Skeletal muscle cell (primary cell): ENCODE measurements at regions not wholly inside any gene's neighbourhood (a gene's known extent, or its start where the extent isn't known, plus 50 kb on each side); places are given as distances from the start of the nearest gene placed in this dataset.

Experiments
- DNase-seq: peaks from one replicate; pipeline ENCODE4 v3.0.0-alpha.2; 2010; ENCODE audit warnings: low read depth
- H3K4me3 ChIP-seq: 2 replicates; pipeline ENCODE4 v1.5.1; 2011; ENCODE audit warnings: low read depth, mild to moderate bottlenecking, control low read depth, low read length, moderate library complexity

- no peak overlapping the region for H3K4me3 ChIP-seq
- no peak for DNase-seq
Measured at GRCh38 chr2:21928292-21928691, 804.5 kb downstream of the TDRD15 start.

GRCh38 chr2:21930226-21930625 lies 806.5 kb downstream of the TDRD15 start:
- no peak overlapping the region for H3K4me3 ChIP-seq
- DNase-seq = no peak

GRCh38 chr2:21939967-21940366 lies 816.2 kb downstream of the TDRD15 start:
- no peak overlapping the region for H3K4me3 ChIP-seq
- peak; percentile 29 for DNase-seq

GRCh38 chr2:21944536-21944935 lies 820.8 kb downstream of the TDRD15 start:
- no peak overlapping the region for H3K4me3 ChIP-seq
- DNase-seq = no peak

GRCh38 chr2:21945658-21946057 lies 821.9 kb downstream of the TDRD15 start:
- no peak for DNase-seq
- no peak overlapping the region for H3K4me3 ChIP-seq

- no peak overlapping the region for H3K4me3 ChIP-seq
Measured at GRCh38 chr2:21947046-21947445, 823.3 kb downstream of the TDRD15 start.

GRCh38 chr2:21966139-21966538 lies 842.4 kb downstream of the TDRD15 start:
- no peak overlapping the region for H3K4me3 ChIP-seq
- DNase-seq = peak; percentile 1

More at GRCh38 chr2:21947046-21947445, 823.3 kb downstream of the TDRD15 start:
- no peak for DNase-seq

GRCh38 chr2:21970971-21971370 lies 847.2 kb downstream of the TDRD15 start:
- H3K4me3 ChIP-seq = no peak overlapping the region
- no peak for DNase-seq

- DNase-seq = no peak
- H3K4me3 ChIP-seq = no peak overlapping the region
Measured at GRCh38 chr2:21972586-21972985, 848.8 kb downstream of the TDRD15 start.

GRCh38 chr2:21981127-21981526 lies 857.4 kb downstream of the TDRD15 start:
- DNase-seq = no peak
- no peak overlapping the region for H3K4me3 ChIP-seq

GRCh38 chr2:21993002-21993401 lies 869.2 kb downstream of the TDRD15 start:
- no peak overlapping the region for H3K4me3 ChIP-seq
- no peak for DNase-seq

GRCh38 chr2:21996339-21996738 lies 872.6 kb downstream of the TDRD15 start:
- H3K4me3 ChIP-seq = no peak overlapping the region
- DNase-seq = no peak

- no peak overlapping the region for H3K4me3 ChIP-seq
- DNase-seq = no peak
Measured at GRCh38 chr2:21999522-21999921, 875.8 kb downstream of the TDRD15 start.

GRCh38 chr2:22002066-22002465 lies 878.3 kb downstream of the TDRD15 start:
- DNase-seq = no peak
- no peak overlapping the region for H3K4me3 ChIP-seq

- H3K4me3 ChIP-seq = no peak overlapping the region
- DNase-seq = no peak
Measured at GRCh38 chr2:22003270-22003669, 879.5 kb downstream of the TDRD15 start.

GRCh38 chr2:22011048-22011447 lies 887.3 kb downstream of the TDRD15 start:
- H3K4me3 ChIP-seq = no peak overlapping the region
- no peak for DNase-seq

- H3K4me3 ChIP-seq = no peak overlapping the region
- no peak for DNase-seq
Measured at GRCh38 chr2:22020091-22020742, 896.4 kb downstream of the TDRD15 start.

- DNase-seq = no peak
- no peak overlapping the region for H3K4me3 ChIP-seq
Measured at GRCh38 chr2:22027345-22028005, 903.7 kb downstream of the TDRD15 start.

- no peak for DNase-seq
Measured at GRCh38 chr2:22035361-22035830, 911.6 kb downstream of the TDRD15 start.

GRCh38 chr2:22037274-22037673 lies 913.5 kb downstream of the TDRD15 start:
- H3K4me3 ChIP-seq = no peak overlapping the region
- DNase-seq = no peak

More at GRCh38 chr2:22035361-22035830, 911.6 kb downstream of the TDRD15 start:
- H3K4me3 ChIP-seq = no peak overlapping the region

- no peak overlapping the region for H3K4me3 ChIP-seq
- no peak for DNase-seq
Measured at GRCh38 chr2:22043784-22044183, 920.0 kb downstream of the TDRD15 start.
